ENCODE measurements at regions not wholly inside any gene's neighbourhood (a gene's known extent, or its start where the extent isn't known, plus 50 kb on each side); places are given as distances from the start of the nearest gene placed in this dataset.
A peak's percentile ranks its signal among the peaks of the same experiment; 100 is the strongest.

GRCh38 chr11:15773476-15774387 lies 582.6 kb downstream of the SOX6 start:
- Histone ChIP-seq H3K27ac (no peak overlapping the region), H3K4me3 (no peak overlapping the region)

- Histone ChIP-seq H3K27ac (peak overlapping the region in 1 of 21 experiments; percentile 3), H3K4me3 (no peak overlapping the region)
Observed at GRCh38 chr11:15774388-15774939, 581.9 kb downstream of the SOX6 start.

- no peak overlapping the region for H3K4me3 ChIP-seq
- H3K27ac ChIP-seq, result no peak overlapping the region
Observed at GRCh38 chr11:15775015-15775541, 581.3 kb downstream of the SOX6 start.

GRCh38 chr11:15775797-15776196 lies 580.5 kb downstream of the SOX6 start:
- no peak overlapping the region for H3K4me3 ChIP-seq
- no peak overlapping the region for H3K27ac ChIP-seq

- H3K27ac ChIP-seq, result no peak overlapping the region
Observed at GRCh38 chr11:15776366-15776765, 580.0 kb downstream of the SOX6 start.

GRCh38 chr11:15779518-15779917 lies 576.8 kb downstream of the SOX6 start:
- Histone ChIP-seq H3K4me3 (no peak overlapping the region), H3K27ac (no peak overlapping the region)

More at GRCh38 chr11:15776366-15776765, 580.0 kb downstream of the SOX6 start:
- no peak overlapping the region for H3K4me3 ChIP-seq

GRCh38 chr11:15780382-15780781 lies 576.0 kb downstream of the SOX6 start:
- no peak overlapping the region for H3K27ac ChIP-seq
- H3K4me3 ChIP-seq, result no peak overlapping the region

- Histone ChIP-seq H3K4me3 (no peak overlapping the region), H3K27ac (no peak overlapping the region)
Observed at GRCh38 chr11:15780837-15781236, 575.5 kb downstream of the SOX6 start.

- Histone ChIP-seq H3K27ac (no peak overlapping the region), H3K4me3 (no peak overlapping the region)
Observed at GRCh38 chr11:15783619-15784018, 572.7 kb downstream of the SOX6 start.

- Histone ChIP-seq H3K4me3 (no peak overlapping the region), H3K27ac (no peak overlapping the region)
Observed at GRCh38 chr11:15793043-15793996, 563.0 kb downstream of the SOX6 start.

- Histone ChIP-seq H3K4me3 (no peak overlapping the region), H3K27ac (no peak overlapping the region)
Observed at GRCh38 chr11:15794361-15795150, 561.8 kb downstream of the SOX6 start.

- Histone ChIP-seq H3K27ac (no peak overlapping the region), H3K4me3 (no peak overlapping the region)
Observed at GRCh38 chr11:15795378-15795777, 561.0 kb downstream of the SOX6 start.

GRCh38 chr11:15800111-15800800 lies 556.1 kb downstream of the SOX6 start:
- Histone ChIP-seq H3K27ac (peak overlapping the region in 9 of 21 experiments; percentile 18 to 74 (median 46)), H3K4me3 (no peak overlapping the region)

GRCh38 chr11:15801126-15801525 lies 555.2 kb downstream of the SOX6 start:
- Histone ChIP-seq H3K27ac (peak overlapping the region in 1 of 21 experiments; percentile 5), H3K4me3 (no peak overlapping the region)

- H3K4me3 ChIP-seq, result no peak overlapping the region
- peak overlapping the region in 1 of 21 experiments; percentile 5 for H3K27ac ChIP-seq
Observed at GRCh38 chr11:15801616-15802015, 554.7 kb downstream of the SOX6 start.

- Histone ChIP-seq H3K4me3 (no peak overlapping the region), H3K27ac (no peak overlapping the region)
Observed at GRCh38 chr11:15805726-15806125, 550.6 kb downstream of the SOX6 start.

- Histone ChIP-seq H3K4me3 (no peak overlapping the region), H3K27ac (no peak overlapping the region)
Observed at GRCh38 chr11:15806217-15806616, 550.1 kb downstream of the SOX6 start.

GRCh38 chr11:15807827-15808226 lies 548.5 kb downstream of the SOX6 start:
- Histone ChIP-seq H3K4me3 (no peak overlapping the region), H3K27ac (no peak overlapping the region)

GRCh38 chr11:15810082-15810481 lies 546.3 kb downstream of the SOX6 start:
- Histone ChIP-seq H3K27ac (no peak overlapping the region), H3K4me3 (no peak overlapping the region)

Measured in skin epidermis (tissue), 12 donors.